ENCODE measurements at regions not wholly inside any gene's neighbourhood (a gene's known extent, or its start where the extent isn't known, plus 50 kb on each side); places are given as distances from the start of the nearest gene placed in this dataset.

DNA sequence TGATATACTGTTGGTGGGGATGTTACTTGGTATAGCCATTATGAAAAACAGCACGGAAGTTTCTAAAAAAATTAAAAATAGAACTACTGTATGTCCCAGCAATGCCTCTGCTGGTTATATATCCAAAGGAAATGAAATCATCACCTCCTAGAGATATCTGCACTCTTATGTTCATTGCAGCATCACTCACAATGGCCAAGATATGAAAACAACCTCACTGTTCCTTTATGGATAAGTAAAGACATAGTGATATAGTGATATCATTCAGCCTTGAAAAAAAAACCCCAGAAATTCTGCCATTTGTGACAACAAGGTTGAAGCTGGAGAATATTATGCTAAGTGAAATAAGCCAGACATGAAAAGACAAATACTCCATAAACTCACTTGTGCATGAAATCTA, 543.8 kb upstream of the SLIT2 start:
- Histone ChIP-seq H3K4me3 (ENCODE audit: low read length) (no peak overlapping the region), H3K4me1 (ENCODE audit: control insufficient read depth, insufficient read depth, low read length) (peaks cover 10% of the 10 kb centered on the region), H3K27me3 (replicated peaks; ENCODE audit: control insufficient read depth, insufficient read depth, low read length) (no peaks in the 10 kb centered on the region), H3K36me3 (ENCODE audit: control insufficient read depth, insufficient read depth, low read length, severe bottlenecking) (no peaks in the 10 kb centered on the region), H3K9me3 (ENCODE audit: control insufficient read depth, low read length) (no peaks in the 10 kb centered on the region), H3K9ac (ENCODE audit: low read length) (no peak overlapping the region)
- DNase-seq (ENCODE audit: low read depth): no peak

DNA sequence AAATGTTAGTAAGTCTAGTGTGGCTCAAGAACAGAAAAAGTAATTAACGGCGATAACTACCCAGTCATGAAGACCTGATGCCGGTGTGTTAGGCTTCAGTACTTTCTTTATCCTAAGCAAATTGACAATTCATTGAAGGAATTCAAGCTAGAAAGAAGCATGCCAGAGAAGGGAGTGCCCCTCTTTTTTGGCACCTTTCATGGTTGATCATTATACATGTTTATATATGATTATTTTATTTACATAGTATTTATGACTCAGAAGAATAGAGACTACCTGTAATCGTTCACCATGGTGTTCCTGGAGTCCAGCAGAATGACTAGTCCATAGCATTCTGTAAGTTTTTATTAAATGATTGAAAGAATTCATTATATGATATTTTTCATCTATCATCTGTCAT, 548.3 kb upstream of the SLIT2 start:
- H3K4me1 ChIP-seq (ENCODE audit: control insufficient read depth, insufficient read depth, low read length): no peaks in the 10 kb centered on the region

DNA sequence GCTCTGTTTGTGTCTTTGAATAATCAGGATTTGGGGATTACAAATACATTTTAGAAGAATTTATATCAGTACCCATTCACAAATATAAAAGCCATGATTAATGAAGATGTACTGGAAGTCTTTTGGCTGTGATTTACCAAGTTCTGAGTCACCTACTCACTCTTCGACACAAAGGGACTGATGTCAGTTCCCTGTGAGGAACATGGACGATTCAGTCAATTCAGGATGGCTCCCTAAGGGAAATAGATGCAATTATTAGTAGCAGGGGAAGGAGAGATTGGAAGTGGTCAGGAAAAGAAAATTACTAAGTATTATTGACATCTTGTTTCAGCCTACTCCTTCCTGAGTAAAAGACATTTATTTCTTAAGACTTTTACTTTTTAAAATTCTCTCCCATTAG, 550.7 kb upstream of the SLIT2 start:
- no peaks in the 10 kb centered on the region for H3K27me3 ChIP-seq (replicated peaks; ENCODE audit: control insufficient read depth, insufficient read depth, low read length)
- no peaks in the 10 kb centered on the region for H3K4me1 ChIP-seq (ENCODE audit: control insufficient read depth, insufficient read depth, low read length)
- no peaks in the 10 kb centered on the region for H3K36me3 ChIP-seq (ENCODE audit: control insufficient read depth, insufficient read depth, low read length, severe bottlenecking)
- DNase-seq (ENCODE audit: low read depth): no peak
- H3K4me3 ChIP-seq (ENCODE audit: low read length): no peak overlapping the region
- no peak overlapping the region for H3K9ac ChIP-seq (ENCODE audit: low read length)
- H3K9me3 ChIP-seq (ENCODE audit: control insufficient read depth, low read length): peaks cover 8% of the 10 kb centered on the region

More for the DNA sequence above, 548.3 kb upstream of the SLIT2 start:
- Histone ChIP-seq H3K27me3 (replicated peaks; ENCODE audit: control insufficient read depth, insufficient read depth, low read length) (no peaks in the 10 kb centered on the region), H3K36me3 (ENCODE audit: control insufficient read depth, insufficient read depth, low read length, severe bottlenecking) (no peaks in the 10 kb centered on the region), H3K4me3 (ENCODE audit: low read length) (no peak overlapping the region), H3K9ac (ENCODE audit: low read length) (no peak overlapping the region), H3K9me3 (ENCODE audit: control insufficient read depth, low read length) (peaks cover under 1% of the 10 kb centered on the region)
- no peak for DNase-seq (ENCODE audit: low read depth)

DNA sequence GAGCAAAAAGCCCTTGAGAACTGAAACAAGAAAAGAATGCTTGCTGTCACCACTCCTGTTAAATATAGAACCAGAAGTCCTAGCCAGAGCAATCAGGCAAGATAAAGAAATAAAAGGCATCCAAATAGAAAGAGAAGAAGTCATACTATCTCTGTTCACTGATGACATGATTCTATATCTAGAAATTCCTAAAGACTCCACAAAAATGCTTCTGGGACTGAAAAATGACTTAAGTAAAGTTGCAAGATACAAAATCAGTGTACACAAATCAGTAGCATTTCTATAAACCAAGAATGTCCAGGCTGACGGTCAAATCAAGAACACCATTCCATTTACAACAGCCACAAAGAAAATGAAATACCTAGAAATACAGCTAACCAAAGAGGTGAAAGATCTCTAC, 552.7 kb upstream of the SLIT2 start:
- no peak for DNase-seq (ENCODE audit: low read depth)

DNA sequence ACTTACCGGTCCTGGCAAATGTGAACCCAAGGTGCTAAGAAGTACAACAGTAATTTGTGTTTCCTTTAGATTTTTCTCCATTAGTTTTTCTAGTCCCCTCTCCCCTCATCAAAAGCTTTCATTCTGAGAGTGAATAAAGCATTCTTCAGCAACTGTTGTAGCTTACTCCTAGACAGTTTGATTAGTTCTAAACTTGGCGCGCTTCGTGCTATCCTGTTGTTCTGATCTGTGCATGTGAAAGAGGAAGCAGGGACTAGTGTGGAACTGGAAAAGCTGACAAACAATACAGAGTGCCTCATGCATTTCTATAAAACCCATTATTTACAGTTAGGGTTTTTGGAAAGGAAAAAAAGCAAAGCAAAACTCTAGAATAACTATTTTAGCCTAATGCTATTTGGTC, 556.9 kb upstream of the SLIT2 start:
- no peak overlapping the region for H3K9ac ChIP-seq (ENCODE audit: low read length)
- H3K4me1 ChIP-seq (ENCODE audit: control insufficient read depth, insufficient read depth, low read length): peaks cover 6% of the 10 kb centered on the region
- H3K9me3 ChIP-seq (ENCODE audit: control insufficient read depth, low read length): peaks cover 8% of the 10 kb centered on the region
- no peaks in the 10 kb centered on the region for H3K36me3 ChIP-seq (ENCODE audit: control insufficient read depth, insufficient read depth, low read length, severe bottlenecking)
- H3K4me3 ChIP-seq (ENCODE audit: low read length): no peak overlapping the region
- H3K27me3 ChIP-seq (replicated peaks; ENCODE audit: control insufficient read depth, insufficient read depth, low read length): no peaks in the 10 kb centered on the region
- no peak for DNase-seq (ENCODE audit: low read depth)

More for the DNA sequence above, 552.7 kb upstream of the SLIT2 start:
- Histone ChIP-seq H3K36me3 (ENCODE audit: control insufficient read depth, insufficient read depth, low read length, severe bottlenecking) (no peaks in the 10 kb centered on the region), H3K4me1 (ENCODE audit: control insufficient read depth, insufficient read depth, low read length) (no peaks in the 10 kb centered on the region), H3K27me3 (replicated peaks; ENCODE audit: control insufficient read depth, insufficient read depth, low read length) (no peaks in the 10 kb centered on the region), H3K9me3 (ENCODE audit: control insufficient read depth, low read length) (peaks cover 8% of the 10 kb centered on the region), H3K9ac (ENCODE audit: low read length) (no peak overlapping the region), H3K4me3 (ENCODE audit: low read length) (no peak overlapping the region)

DNA sequence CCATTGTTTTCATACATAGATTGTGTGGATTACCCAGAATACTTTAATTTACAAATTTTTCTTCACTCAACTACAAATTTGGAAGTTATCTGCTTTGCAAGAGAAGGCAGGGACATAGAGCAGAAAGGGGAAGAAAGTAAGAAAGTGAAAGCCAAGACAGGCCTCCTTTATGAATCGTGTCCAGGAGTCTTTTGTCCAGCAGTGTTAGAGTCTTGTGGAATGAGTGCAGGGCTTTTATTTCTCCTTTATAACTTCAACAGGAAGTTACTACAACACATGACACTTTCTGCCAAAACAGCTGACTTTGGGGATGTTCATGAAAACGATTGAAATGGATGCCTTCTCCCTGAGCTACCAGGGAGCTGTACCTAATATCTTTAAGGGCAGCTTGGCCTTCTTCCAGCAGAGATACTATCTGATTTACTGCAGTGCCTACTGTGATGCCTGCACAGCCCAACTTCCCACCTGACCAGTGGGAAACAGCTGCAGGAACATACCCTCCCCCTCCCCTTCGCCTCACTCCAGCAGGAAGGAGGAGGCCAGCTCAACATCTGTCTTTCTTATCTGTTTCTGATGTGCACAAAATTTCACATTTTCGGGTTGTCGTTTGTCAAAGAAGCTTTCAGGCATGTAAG, 557.7 kb upstream of the SLIT2 start:
- Histone ChIP-seq H3K36me3 (ENCODE audit: control insufficient read depth, insufficient read depth, low read length, severe bottlenecking) (no peaks in the 10 kb centered on the region), H3K27me3 (replicated peaks; ENCODE audit: control insufficient read depth, insufficient read depth, low read length) (no peaks in the 10 kb centered on the region), H3K4me3 (ENCODE audit: low read length) (no peak overlapping the region), H3K9ac (ENCODE audit: low read length) (no peak overlapping the region), H3K4me1 (ENCODE audit: control insufficient read depth, insufficient read depth, low read length) (peaks cover 12% of the 10 kb centered on the region), H3K9me3 (ENCODE audit: control insufficient read depth, low read length) (peaks cover 8% of the 10 kb centered on the region)
- DNase-seq (ENCODE audit: low read depth): no peak

DNA sequence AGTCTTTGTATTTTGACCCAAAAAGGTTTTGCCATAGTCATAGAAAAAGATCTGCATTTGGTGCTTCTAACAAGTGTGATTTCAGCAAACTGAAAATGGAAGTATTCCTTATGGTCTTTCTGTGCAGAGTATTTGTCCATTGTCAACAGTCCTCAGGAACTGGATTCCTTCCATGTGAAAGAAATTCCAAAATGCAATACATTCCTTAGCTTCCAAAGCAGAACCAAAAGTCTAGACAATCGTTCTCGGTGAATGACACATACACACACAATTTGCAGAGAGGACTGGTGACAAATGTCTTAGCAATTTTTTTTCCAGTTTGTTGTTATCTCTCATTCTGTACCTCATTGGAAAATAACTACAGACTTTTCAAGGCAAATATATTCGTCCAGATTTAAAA, 562.2 kb upstream of the SLIT2 start:
- Histone ChIP-seq H3K9ac (ENCODE audit: low read length) (no peak overlapping the region), H3K27me3 (replicated peaks; ENCODE audit: control insufficient read depth, insufficient read depth, low read length) (no peaks in the 10 kb centered on the region), H3K4me1 (ENCODE audit: control insufficient read depth, insufficient read depth, low read length) (peaks cover 13% of the 10 kb centered on the region), H3K36me3 (ENCODE audit: control insufficient read depth, insufficient read depth, low read length, severe bottlenecking) (no peaks in the 10 kb centered on the region), H3K9me3 (ENCODE audit: control insufficient read depth, low read length) (no peaks in the 10 kb centered on the region), H3K4me3 (ENCODE audit: low read length) (peak overlapping the region; percentile 55)
- peak; percentile 85 for DNase-seq (ENCODE audit: low read depth)

DNA sequence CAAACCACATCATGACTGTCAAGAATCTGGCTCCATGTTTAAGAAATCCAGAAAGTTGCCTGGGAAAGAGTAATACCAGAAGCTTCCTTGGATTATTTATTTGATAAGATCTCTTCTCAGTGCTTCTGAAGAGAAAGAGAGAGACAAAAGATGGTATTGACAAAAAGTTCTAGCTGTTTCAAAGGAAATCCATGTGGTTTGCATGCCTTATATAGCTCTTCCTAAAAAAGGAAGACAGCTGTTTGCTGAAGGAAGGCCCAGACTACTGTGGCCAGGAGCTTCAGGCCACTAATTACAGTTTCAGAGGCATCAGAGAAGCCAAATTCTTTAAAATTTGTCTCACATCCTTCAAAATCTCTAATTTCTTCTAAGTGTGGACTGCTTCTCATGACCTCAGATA, 565.2 kb upstream of the SLIT2 start:
- DNase-seq (ENCODE audit: low read depth): no peak
- H3K36me3 ChIP-seq (ENCODE audit: control insufficient read depth, insufficient read depth, low read length, severe bottlenecking): no peaks in the 10 kb centered on the region
- no peaks in the 10 kb centered on the region for H3K27me3 ChIP-seq (replicated peaks; ENCODE audit: control insufficient read depth, insufficient read depth, low read length)
- H3K9me3 ChIP-seq (ENCODE audit: control insufficient read depth, low read length): no peaks in the 10 kb centered on the region
- no peak overlapping the region for H3K9ac ChIP-seq (ENCODE audit: low read length)
- peaks cover 13% of the 10 kb centered on the region for H3K4me1 ChIP-seq (ENCODE audit: control insufficient read depth, insufficient read depth, low read length)
- no peak overlapping the region for H3K4me3 ChIP-seq (ENCODE audit: low read length)

DNA sequence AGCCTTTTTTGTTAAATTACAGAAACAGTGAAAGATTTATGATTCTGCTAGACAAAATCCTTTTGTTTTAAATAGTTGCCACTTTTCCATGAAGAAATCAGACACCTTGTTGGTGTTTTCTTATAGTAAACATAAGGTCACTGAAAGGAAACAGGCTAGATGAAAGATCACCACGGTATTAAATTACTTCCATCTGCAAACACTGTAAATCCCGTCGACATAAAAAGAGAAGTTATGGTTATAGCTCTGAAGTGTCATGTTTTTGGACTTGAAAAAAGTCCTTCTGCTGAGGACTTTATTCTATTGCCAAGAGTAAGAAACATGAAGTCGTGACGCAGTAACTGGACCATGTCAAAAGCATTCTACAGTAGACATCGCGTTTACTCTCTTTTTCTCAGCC, 567.6 kb upstream of the SLIT2 start:
- Histone ChIP-seq H3K27me3 (replicated peaks; ENCODE audit: control insufficient read depth, insufficient read depth, low read length) (no peaks in the 10 kb centered on the region), H3K4me3 (ENCODE audit: low read length) (no peak overlapping the region), H3K36me3 (ENCODE audit: control insufficient read depth, insufficient read depth, low read length, severe bottlenecking) (no peaks in the 10 kb centered on the region), H3K9me3 (ENCODE audit: control insufficient read depth, low read length) (no peaks in the 10 kb centered on the region), H3K9ac (ENCODE audit: low read length) (no peak overlapping the region), H3K4me1 (ENCODE audit: control insufficient read depth, insufficient read depth, low read length) (peaks cover 2% of the 10 kb centered on the region)
- DNase-seq (ENCODE audit: low read depth): no peak

DNA sequence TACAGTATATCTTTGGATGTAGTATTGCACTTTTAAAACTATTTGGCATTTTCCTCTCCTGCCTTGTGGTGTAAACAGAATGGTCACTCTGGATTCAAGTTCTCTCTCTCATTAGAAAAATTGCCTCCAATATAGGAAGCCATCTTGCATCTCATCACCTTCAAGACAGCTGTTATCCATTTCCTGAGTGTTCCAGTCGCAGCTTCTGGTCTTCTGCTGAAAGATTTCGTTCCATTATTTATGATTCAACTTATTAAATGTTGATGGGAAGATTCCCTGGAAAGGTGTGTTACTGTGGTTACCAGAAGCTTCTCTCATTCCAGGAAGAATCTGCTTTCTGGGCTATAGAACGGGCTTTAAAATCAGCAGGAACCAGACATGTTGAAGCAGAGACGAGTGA, 568.3 kb upstream of the SLIT2 start:
- Histone ChIP-seq H3K9ac (ENCODE audit: low read length) (no peak overlapping the region), H3K4me3 (ENCODE audit: low read length) (no peak overlapping the region), H3K4me1 (ENCODE audit: control insufficient read depth, insufficient read depth, low read length) (no peaks in the 10 kb centered on the region), H3K9me3 (ENCODE audit: control insufficient read depth, low read length) (no peaks in the 10 kb centered on the region), H3K36me3 (ENCODE audit: control insufficient read depth, insufficient read depth, low read length, severe bottlenecking) (no peaks in the 10 kb centered on the region), H3K27me3 (replicated peaks; ENCODE audit: control insufficient read depth, insufficient read depth, low read length) (no peaks in the 10 kb centered on the region)
- DNase-seq (ENCODE audit: low read depth): no peak

DNA sequence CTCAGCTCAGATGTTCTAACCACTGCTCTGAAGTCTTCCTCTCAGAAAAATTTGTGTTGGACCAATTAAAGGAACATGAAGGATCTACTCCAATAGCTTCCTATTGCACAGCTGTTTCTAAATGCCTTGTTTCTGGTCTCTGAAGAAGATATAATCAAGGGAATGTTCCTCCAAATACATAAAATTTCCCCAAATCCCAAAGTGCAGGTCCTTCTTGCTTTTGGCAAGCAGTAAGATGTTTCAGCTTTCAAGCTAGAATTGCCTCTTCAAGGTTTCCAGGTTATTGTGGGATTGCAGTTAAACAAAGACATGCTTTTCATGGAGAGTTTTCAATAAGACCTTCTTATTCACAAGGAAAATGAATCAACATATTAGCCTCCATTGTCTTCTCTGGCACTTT, 574.5 kb upstream of the SLIT2 start:
- Histone ChIP-seq H3K36me3 (ENCODE audit: control insufficient read depth, insufficient read depth, low read length, severe bottlenecking) (no peaks in the 10 kb centered on the region), H3K4me1 (ENCODE audit: control insufficient read depth, insufficient read depth, low read length) (peaks cover 4% of the 10 kb centered on the region), H3K27me3 (replicated peaks; ENCODE audit: control insufficient read depth, insufficient read depth, low read length) (no peaks in the 10 kb centered on the region), H3K9me3 (ENCODE audit: control insufficient read depth, low read length) (no peaks in the 10 kb centered on the region), H3K9ac (ENCODE audit: low read length) (no peak overlapping the region), H3K4me3 (ENCODE audit: low read length) (no peak overlapping the region)
- no peak for DNase-seq (ENCODE audit: low read depth)

DNA sequence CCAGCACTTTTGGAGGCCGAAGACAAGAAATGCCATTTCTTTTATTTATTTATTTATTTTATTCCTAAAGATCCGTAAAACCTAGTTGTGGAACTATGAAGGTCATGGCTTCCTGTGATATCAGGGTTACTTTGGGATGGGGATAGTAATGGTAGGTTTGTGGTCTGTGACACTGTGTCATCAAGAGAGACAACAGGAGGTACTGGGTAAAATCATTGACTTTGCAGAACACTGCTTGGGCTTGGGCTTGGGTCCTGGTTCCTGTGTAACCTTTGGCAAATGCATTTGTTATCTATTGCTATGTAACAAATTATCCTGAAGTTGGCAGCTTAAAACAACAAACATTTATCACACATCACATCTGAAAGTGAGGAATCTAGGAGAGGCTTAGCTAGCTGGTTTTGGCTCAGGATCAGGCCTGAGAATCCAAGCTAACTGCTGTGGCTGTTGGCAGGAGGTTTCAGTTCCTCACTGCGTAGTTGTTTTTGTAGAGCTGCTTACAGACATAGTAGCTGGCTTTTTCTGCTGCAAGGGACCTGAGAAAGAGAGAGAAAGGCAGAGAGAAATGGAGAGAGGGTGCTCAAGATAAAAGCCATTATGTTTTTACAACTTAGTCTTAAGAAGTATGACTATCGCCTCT, 576.4 kb upstream of the SLIT2 start:
- Histone ChIP-seq H3K9me3 (ENCODE audit: control insufficient read depth, low read length) (peaks cover 4% of the 10 kb centered on the region), H3K4me3 (ENCODE audit: low read length) (no peak overlapping the region), H3K9ac (ENCODE audit: low read length) (no peak overlapping the region), H3K27me3 (replicated peaks; ENCODE audit: control insufficient read depth, insufficient read depth, low read length) (no peaks in the 10 kb centered on the region), H3K36me3 (ENCODE audit: control insufficient read depth, insufficient read depth, low read length, severe bottlenecking) (no peaks in the 10 kb centered on the region), H3K4me1 (ENCODE audit: control insufficient read depth, insufficient read depth, low read length) (peaks cover 4% of the 10 kb centered on the region)
- DNase-seq (ENCODE audit: low read depth): peak; percentile 38
